ENCODE measurements at regions not wholly inside any gene's neighbourhood (a gene's known extent, or its start where the extent isn't known, plus 50 kb on each side); places are given as distances from the start of the nearest gene placed in this dataset.

DNA sequence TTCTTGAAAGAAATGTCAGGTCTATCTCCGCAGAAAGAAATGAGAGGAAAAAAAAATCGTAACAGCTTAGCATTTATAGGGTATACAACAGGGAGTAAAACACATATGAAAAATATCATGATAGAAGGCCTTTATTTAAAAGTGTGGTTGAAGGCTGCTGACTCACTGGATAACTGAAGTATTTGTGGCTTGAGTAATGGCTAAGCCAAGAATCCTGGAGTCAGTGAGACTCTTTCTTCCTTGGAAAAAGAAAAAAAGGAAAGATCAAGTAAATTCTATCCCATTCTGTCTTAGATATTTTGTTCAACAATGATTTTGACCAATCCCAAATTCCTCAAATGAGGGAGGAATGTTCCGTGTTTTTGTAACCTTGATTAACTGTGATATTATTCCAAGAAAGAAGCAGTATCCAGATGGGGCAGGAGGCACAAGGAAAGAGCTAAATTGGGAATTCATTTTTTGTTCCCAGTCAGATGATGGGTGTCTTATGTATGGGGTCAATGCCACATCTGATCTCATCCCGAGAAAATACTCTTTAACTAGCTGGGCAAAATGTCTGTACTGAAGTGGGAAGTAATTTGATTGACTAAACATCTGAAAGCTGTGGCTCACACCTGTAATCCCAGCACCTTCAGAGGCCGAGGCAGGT, 64.3 kb upstream of the MYO10 start:
- ChIA-PET POLR2A (no interaction called here), CTCF (no interaction called here)
- ATAC-seq (ENCODE audit: low read depth): no peak
- Mint-ChIP-seq H3K36me3 (ENCODE audit: low read depth) (no peaks in the 10 kb centered on the region), H3K27me3 (no peaks in the 10 kb centered on the region), H3K9me3 (no peaks in the 10 kb centered on the region), H3K4me3 (no peak overlapping the region), H3K27ac (no peak overlapping the region), H3K4me1 (no peaks in the 10 kb centered on the region)
- DNase-seq: no peak
- TF ChIP-seq, protein P1, sequence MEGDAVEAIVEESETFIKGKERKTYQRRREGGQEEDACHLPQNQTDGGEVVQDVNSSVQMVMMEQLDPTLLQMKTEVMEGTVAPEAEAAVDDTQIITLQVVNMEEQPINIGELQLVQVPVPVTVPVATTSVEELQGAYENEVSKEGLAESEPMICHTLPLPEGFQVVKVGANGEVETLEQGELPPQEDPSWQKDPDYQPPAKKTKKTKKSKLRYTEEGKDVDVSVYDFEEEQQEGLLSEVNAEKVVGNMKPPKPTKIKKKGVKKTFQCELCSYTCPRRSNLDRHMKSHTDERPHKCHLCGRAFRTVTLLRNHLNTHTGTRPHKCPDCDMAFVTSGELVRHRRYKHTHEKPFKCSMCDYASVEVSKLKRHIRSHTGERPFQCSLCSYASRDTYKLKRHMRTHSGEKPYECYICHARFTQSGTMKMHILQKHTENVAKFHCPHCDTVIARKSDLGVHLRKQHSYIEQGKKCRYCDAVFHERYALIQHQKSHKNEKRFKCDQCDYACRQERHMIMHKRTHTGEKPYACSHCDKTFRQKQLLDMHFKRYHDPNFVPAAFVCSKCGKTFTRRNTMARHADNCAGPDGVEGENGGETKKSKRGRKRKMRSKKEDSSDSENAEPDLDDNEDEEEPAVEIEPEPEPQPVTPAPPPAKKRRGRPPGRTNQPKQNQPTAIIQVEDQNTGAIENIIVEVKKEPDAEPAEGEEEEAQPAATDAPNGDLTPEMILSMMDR (IDR thresholded peaks at IDR 0.05): no peak
- intact Hi-C loops (cut with micrococcal nuclease): no loop called here

DNA sequence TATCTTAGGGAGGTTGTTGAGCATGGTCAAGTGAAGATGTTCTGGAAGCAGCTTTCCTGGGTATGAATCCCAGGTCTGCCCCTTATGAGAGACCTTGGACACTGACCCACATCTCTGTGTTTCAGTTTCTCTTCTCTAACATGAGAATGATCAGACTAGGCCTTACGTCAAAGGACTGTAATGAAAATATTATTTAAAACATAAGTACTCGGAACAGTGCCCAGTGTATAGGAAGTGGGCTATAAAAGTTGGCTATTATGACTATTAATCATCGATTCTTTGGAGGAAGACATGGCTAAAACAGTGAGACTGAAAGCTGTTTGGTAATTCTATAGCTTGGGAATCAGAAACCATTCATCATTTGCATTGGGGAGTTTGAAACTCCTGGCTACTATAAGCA, 65.3 kb upstream of the MYO10 start:
- H3K4me1 Mint-ChIP-seq: no peaks in the 10 kb centered on the region
- no peaks in the 10 kb centered on the region for H3K27me3 Mint-ChIP-seq
- CTCF ChIA-PET: no interaction called here
- H3K9me3 Mint-ChIP-seq: no peaks in the 10 kb centered on the region
- ATAC-seq (ENCODE audit: low read depth): no peak
- DNase-seq: no peak
- H3K36me3 Mint-ChIP-seq (ENCODE audit: low read depth): no peaks in the 10 kb centered on the region
- intact Hi-C loops (cut with micrococcal nuclease): no loop called here
- POLR2A ChIA-PET: no interaction called here
- no peak overlapping the region for H3K27ac Mint-ChIP-seq
- H3K4me3 Mint-ChIP-seq: no peak overlapping the region
- TF ChIP-seq, protein P1 (IDR thresholded peaks at IDR 0.05): no peak

DNA sequence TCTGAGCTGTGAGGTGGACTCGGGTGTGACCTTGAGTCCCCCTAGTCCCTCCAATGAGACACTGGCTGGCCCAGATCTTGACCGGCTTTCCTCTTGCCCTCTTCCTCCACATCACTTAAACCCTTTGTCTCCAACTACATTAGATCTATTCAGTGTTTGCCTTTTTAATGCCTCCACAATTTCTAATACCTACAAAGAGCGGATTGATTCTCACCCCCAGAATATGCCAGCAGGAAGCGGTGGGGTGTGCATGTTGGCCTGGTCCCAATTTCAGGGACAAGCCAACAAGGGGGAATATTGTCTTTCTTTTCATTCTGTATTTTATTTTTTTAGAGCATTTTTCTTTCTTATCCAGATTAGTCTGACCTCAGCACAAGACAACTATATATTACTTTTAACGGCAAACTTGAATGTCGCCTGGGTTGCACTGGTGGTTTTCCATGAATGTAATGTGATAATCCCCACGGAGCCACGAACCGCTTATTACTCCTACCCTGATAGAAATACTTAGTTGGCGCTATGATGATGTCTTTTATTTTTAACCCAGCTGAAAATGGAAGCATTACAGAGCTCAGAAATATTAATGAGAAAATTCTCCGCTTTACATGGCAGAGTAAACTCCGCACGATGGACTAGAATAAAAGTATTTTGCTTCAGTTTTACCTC, 68.5 kb upstream of the MYO10 start:
- H3K36me3 Mint-ChIP-seq (ENCODE audit: low read depth): no peaks in the 10 kb centered on the region

DNA sequence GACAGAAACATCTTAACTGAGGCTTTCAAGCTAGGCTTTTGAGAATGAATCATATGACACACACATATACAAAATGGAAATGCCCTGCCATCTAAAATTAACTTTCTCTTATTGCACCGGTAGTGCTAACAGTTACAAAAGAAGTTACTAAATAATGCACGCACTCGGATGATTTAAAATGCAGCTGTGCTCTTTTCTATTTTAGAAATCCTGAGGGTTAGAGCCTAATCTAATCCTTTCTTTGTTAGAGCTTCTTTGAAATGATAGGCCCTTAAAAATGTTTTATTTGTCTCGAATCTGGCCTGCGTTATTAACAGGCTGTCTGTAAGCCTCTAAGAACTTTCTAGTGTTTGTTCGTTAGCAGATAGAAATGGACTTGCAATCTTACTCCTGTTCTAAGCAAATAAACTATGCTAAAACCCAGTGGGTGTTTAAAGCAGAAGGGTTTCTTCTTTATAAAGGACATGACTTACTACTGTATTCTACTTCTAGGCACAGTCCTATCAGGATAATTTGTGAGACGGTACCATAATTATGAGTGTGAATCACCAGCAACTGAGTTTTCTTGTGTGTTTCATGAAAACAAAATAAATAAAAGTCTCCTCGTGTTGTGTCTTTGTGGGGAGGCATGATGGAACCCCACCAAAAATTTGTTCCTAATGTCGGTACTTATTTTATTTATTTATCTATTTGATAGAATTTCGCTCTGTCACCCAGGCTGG, 69.2 kb upstream of the MYO10 start:
- Mint-ChIP-seq H3K27me3 (no peaks in the 10 kb centered on the region), H3K9me3 (no peaks in the 10 kb centered on the region), H3K27ac (no peak overlapping the region), H3K4me3 (no peak overlapping the region), H3K36me3 (ENCODE audit: low read depth) (no peaks in the 10 kb centered on the region), H3K4me1 (no peaks in the 10 kb centered on the region)
- TF ChIP-seq, protein P1 (IDR thresholded peaks at IDR 0.05): no peak
- DNase-seq (no peak), ATAC-seq (ENCODE audit: low read depth) (no peak)
- intact Hi-C loops (cut with micrococcal nuclease): no loop called here
- POLR2A ChIA-PET: no interaction called here
- CTCF ChIA-PET: no interaction called here

More for the DNA sequence above, 68.5 kb upstream of the MYO10 start:
- intact Hi-C loops (cut with micrococcal nuclease): no loop called here
- H3K4me1 Mint-ChIP-seq: no peaks in the 10 kb centered on the region
- no peak overlapping the region for H3K4me3 Mint-ChIP-seq
- DNase-seq: no peak
- TF ChIP-seq, protein P1 (IDR thresholded peaks at IDR 0.05): no peak
- ChIA-PET POLR2A (no interaction called here), CTCF (no interaction called here)
- H3K27me3 Mint-ChIP-seq: no peaks in the 10 kb centered on the region
- no peaks in the 10 kb centered on the region for H3K9me3 Mint-ChIP-seq
- no peak overlapping the region for H3K27ac Mint-ChIP-seq
- ATAC-seq (ENCODE audit: low read depth): no peak

DNA sequence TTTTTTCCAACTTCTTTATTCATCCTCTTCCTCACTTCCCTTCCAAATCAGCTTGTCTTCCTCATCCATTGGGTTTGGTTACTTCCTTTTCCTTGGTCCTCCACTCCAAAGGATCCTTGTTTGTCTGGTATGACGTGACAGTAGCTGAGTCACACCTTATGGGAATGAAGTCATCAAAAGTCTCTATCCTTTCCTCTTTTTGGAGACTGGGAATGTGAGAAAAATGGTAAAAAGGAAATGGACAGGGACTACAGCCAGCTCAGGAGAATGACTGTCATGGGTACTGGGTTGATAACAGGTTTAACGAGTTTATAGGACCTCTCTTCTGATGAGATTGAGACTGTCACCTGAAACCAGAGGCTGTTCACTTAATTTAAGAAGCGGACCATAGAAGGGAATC, 76.2 kb upstream of the MYO10 start:
- ChIA-PET POLR2A (no interaction called here), CTCF (no interaction called here)
- intact Hi-C loops (cut with micrococcal nuclease): no loop called here
- Mint-ChIP-seq H3K4me3 (no peak overlapping the region), H3K27ac (no peak overlapping the region), H3K36me3 (ENCODE audit: low read depth) (no peaks in the 10 kb centered on the region), H3K27me3 (no peaks in the 10 kb centered on the region), H3K9me3 (no peaks in the 10 kb centered on the region), H3K4me1 (no peaks in the 10 kb centered on the region)
- ATAC-seq (ENCODE audit: low read depth): no peak
- TF ChIP-seq, protein P1 (IDR thresholded peaks at IDR 0.05): no peak
- DNase-seq: no peak
